NAMALWA (cell line): ENCODE measurements at regions not wholly inside any gene's neighbourhood (a gene's known extent, or its start where the extent isn't known, plus 50 kb on each side); places are given as distances from the start of the nearest gene placed in this dataset.
A peak's percentile ranks its signal among the peaks of the same experiment; 100 is the strongest.
"Not testable (repeated sequence)": the region's sequence is repeated elsewhere in the genome, so short reads cannot be mapped to it uniquely, and the experiment has no call there.

Experiments
- DNase-seq: peaks from one replicate; pipeline ENCODE4 v3.0.0-alpha.2; 2015; ENCODE audit warnings: low spot score

- no peak for DNase-seq
These were observed 114.0 kb upstream of the ERCC4 start for GRCh38 chr16:13805951-13806350.

GRCh38 chr16:13806671-13807070 is 113.3 kb upstream of the ERCC4 start:
- DNase-seq = no peak

DNA sequence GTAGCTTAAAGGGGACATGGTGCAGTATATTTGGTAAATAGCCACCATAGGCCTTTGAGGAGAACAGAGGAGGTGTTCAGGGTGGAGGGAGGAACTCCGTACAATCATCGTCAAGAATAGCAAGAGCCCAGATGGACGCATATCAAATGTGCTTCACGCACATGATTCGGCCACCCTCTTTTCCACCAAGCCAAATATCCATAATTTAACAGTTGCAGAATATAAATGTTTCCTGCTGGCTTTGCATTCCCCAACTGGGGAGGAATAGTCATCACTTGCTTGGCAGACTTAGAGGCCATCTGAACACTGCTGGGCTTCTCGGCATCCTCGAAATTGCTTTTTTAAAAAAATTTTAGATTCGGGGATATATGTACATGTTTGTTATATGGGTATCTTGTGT is 111.9 kb upstream of the ERCC4 start:
- no peak for DNase-seq

GRCh38 chr16:13809765-13810164 is 110.2 kb upstream of the ERCC4 start:
- DNase-seq = no peak

DNA sequence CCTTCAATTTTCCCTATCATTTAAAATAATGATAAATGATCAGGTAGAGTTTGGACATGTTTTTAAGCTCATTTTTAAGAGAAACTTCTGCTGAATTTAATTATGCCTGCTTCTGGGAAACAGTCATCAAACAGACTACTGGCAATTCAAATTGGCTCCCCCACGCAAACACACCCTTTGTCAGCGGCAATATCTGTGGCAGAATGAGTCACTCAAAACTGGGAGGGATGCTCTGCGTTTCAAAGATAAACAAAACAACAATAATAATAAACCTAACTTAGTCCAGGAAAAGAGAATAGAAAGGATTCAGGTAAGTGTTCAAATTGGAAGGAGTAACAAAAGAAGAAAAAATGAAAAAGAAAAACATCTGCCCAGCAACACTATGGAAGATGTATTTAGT is 108.1 kb upstream of the ERCC4 start:
- no peak for DNase-seq

DNA sequence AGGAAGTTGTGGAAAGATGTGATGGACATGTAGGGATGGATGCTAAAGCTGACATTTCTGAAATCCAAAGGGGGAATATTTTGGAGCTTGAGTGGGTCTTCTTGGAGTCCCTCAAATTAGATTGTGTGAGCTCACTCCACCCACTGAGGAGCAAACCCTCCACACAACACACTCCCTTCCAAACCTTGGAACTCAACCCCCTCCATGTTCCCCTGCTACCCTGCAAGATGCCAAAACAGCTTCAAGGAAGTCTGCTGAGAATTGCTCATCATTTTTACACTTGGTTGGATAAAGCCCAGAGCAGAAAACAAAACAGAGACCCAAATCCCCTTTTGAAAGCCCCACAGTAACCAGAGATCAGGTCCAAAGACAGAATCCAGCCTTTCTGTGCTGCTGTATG is 103.3 kb upstream of the ERCC4 start:
- no peak for DNase-seq

DNA sequence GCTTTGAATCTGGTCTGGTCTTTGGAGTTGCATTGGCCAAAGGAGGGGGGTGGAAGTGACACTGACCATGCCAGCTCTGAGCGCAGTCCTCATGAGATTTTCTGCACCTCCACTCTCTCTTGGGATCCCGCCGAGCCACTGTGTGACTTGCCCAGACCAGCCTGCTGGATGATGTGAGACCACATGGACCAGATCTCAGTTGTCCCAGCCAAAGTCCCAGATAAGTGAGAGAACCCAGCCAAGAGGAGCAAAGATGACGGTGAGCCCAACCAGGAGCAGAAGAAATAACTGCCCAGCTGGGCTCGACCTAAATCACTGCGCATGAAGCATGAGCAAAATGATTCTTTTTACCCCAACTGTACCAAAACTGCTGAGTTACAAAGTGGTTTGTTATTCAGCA is 96.5 kb upstream of the ERCC4 start:
- no peak for DNase-seq

- no peak for DNase-seq
These were observed 90.2 kb upstream of the ERCC4 start for GRCh38 chr16:13829697-13830299.

- no peak for DNase-seq
These were observed 86.4 kb upstream of the ERCC4 start for GRCh38 chr16:13833515-13833914.

GRCh38 chr16:13835387-13835786 is 84.6 kb upstream of the ERCC4 start:
- DNase-seq = no peak

DNA sequence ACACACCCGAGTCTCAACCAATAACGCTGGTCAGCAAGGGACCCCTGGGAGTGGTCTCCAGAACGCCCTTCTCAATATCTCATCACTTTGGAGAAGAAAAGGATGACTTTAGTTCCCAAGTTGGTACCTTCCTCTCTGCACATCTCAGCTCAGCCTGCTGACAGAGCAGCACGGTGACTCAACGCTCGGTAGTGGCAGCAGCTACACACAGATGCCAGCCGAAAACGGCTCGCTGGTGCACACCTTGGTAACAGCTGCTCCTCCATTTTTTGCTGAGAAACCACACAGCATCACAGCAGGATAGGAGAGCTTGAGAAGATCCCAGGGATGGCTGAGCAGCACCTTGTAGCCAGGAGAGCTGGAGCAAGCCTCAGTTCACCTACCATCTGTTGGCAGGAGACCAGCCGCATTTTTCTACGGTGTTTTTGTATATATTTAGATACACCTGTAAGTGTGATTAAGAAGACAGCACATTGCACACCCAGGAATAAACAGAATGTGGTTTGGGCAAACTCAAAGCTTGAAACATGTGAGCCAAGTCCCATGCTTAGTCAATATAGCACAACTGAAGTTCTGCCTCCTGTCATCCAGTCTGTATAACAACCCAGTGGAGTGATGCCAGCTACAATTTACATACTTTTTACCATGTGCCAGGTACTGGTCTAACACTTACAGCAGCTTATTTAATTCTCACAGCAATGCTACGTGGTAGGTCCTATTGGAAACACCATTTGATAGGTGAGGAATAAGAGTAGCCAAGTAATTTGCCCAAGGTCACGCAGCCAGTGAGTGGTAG is 83.8 kb upstream of the ERCC4 start:
- DNase-seq = no peak

DNA sequence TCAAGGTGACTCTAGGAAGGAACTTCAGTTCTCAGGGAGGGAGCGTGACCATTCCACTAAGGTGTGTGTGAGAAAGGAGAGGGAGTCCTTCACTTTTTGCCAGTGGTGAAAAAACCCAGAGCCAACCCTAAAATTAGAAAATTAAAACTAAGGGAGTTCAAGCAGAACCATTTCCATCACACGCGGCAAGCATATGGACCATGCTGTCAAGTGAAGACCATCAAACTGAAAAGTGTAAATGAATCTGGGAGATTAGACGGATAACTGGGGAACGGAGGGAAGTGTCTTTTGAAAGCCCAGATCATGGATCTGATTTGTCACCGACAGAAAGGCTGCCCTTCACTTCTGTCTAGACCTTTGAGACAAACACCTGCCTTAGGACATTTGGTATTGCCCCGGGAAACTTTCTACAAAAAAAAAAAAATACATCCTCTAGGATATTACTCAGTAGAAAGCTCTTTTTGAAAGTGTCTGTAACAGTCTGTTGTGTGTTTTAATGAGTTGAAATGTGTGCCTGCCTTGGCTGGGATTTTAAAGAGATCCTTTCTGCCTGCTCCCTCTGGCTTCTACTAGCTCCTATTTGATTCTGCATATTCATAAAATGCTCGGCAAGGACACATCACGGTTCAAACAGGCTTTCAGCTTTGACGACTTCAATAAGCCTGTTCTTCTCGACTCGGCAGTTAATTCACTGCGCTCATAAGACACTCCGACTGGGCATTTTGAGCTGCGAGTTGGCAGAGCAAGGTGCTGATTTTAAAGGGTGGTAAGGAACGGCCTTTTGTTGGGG is 81.4 kb upstream of the ERCC4 start:
- no peak for DNase-seq

- peak; percentile 41 for DNase-seq
These were observed 80.4 kb upstream of the ERCC4 start for GRCh38 chr16:13839577-13839976.

- no peak for DNase-seq
These were observed 74.7 kb upstream of the ERCC4 start for GRCh38 chr16:13845232-13845631.

DNA sequence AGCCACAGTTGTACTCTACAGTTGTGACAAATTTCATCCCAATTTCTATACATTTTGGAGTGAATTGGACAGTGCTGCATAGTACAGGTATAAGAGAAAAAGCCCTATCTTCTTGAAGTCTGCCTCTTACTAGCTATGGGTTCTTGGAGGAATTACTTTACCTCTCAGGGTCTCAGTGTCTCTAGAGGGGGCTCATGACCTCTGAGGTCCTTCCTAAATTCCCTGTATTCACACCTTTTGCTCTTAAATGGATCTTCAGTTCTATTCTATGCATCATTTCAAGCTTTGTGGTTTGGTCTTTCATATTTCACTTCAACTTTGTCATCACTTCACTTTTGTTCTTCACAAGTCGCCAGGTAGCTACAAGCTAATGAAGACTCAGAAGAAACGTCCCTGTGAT is 71.2 kb upstream of the ERCC4 start:
- no peak for DNase-seq

- not testable (repeated sequence) for DNase-seq
These were observed 69.8 kb upstream of the ERCC4 start for GRCh38 chr16:13850173-13850572.

DNA sequence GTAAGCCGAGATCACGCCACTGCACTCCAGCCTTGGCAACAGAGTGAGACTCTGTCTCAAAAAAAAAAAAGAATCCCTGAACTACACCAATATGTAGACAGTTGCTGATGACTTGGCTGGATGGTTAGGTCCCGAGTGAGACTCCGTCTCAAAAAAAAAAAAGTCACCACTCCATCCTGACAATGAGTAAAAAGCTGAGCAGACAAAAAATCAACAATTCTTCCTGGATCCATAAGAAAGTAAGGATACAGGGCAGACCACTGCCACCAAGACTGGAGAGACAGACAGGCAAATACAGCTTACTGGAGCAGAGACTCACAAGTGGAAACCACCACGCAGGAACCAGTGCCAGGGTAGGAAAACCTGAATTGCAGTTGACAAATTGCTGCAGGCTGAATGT is 67.1 kb upstream of the ERCC4 start:
- DNase-seq = no peak

DNA sequence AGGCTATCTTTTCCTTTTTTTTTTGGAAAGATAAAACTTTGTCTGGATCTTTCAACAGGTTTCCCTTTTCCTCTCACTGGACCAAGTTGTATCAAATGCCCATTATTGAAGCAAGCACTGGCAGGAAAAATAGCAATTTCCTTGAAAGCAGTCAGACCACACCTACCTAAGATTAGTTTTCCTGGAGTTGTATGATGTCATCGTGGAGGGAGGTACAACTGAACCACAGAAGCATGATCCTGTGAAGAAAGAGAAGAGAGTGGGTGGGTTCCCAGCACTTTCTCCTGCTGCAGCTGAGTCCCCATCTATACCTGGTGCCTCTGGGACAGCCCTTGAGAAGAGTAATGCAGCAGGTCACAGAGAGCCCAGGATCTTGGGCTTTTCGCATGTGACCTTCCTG is 63.6 kb upstream of the ERCC4 start:
- DNase-seq = no peak

DNA sequence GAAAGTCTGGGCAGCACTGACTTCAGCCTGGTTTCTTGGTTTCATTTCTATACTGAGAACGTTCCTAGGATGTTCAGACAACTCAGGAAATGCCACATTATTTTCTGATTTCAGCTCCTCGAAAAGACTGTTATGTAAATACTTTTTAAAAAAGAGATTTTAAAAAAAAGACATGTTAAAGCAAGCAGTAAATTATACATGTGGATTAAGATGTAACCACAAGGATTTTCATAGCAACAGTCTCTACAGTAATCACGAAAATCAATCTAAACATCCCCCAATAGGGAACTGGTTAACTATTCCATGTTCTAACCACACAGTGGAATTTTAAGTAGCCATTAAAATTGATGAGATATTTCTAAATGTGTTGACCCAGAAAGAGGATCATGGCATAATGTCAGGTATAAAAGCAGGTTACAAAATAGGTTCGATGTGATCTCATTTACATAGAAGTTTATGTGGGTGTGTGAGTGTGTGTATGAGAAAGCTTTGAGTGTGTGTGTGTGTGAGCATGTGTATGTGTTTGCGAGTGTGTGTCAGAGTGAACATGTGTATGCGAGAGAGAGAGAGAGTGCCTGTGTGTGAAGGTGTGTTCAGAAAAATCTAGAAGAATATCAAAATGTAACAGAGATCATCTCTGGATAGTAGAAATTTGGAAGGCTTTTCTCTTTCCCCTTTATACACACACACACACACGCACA is 63.0 kb upstream of the ERCC4 start:
- DNase-seq = no peak

DNA sequence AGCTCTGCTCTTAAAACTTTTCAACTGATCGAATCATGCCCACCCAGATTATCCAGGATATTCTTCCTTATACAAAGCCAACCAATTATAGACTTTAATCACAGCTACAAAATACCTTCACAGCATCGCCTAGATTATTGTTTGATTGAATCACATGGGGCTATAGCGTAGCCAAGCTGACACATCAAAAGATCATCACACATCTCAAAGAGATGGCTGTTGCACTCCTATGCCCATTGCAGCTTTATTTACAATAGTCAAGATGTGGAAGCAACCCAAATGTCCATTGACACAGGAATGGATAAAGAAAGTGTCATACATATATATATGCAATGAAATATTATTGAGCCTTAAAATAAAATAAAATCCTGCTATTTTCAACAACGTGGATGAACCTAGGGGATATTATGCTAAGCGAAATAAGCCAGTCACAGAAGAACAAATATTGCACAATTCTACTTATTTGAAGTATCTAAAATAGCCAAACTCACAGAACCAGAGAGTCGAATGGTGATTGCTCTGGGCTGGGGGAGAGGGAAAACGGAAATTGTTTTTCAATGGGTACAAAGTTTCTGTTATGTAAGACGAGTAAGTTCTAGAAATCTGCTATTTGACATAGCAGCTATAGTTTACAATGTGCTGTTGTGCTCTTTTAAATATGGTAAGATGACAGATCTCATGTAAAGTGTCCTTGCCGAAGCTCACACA is 60.9 kb upstream of the ERCC4 start:
- no peak for DNase-seq

- DNase-seq = peak; percentile 9
These were observed 56.7 kb upstream of the ERCC4 start for GRCh38 chr16:13863075-13863765.
